K562 (cell line): ENCODE measurements at regions not wholly inside any gene's neighbourhood (a gene's known extent, or its start where the extent isn't known, plus 50 kb on each side); places are given as distances from the start of the nearest gene placed in this dataset.

Experiments
- ATAC-seq: fragments of 200-7000 bp; cut with Tn5 transposase; 3 replicates; pipeline ENCODE4 v1.9.1; 2020; ENCODE audit warnings: moderate library complexity
- BruUV-seq: library from RNA; stranded (reverse); fragments of 400-500 nt; replicated peaks from 2 replicates; lab custom pipeline; 2021; lab: Mats Ljungman, UMichigan
- CTCF ChIA-PET: fragments of 300-600 bp; formaldehyde crosslinking; extraction: SDS; loops from one replicate; lab custom pipeline; 2021; ENCODE audit warnings: low intra/inter-chr PET ratio; lab: Yijun Ruan, JAX
- POLR2A ChIA-PET: fragments of 300-600, 350-650 bp; sonication (Branson Sonifier 250); formaldehyde crosslinking; extraction: SDS; loops from one replicate; lab custom pipeline; 2021; ENCODE audit warnings: antibody characterized with exemption, inconsistent platforms; lab: Yijun Ruan, JAX
- DNase-seq, 4 experiments: peaks; one replicate each; pipeline versions ENCODE4 v3.0.0 to v3.0.0-alpha.2; 2011 to 2018; ENCODE audit warnings: low spot score in 3 of 4, mixed read lengths in 3 of 4; ENCODE audit errors: extremely low read depth in 1 of 4
- FAIRE-seq: peaks from 2 replicates; lab custom pipeline; 2011; peaks lifted over from hg19 to GRCh38; lab: Jason Lieb, UNC
- H2AFZ ChIP-seq: 2 replicates; pipeline ENCODE4 v1.6.0; 2011; ENCODE audit warnings: low read depth, low read length, control low read depth, inconsistent platforms
- H3K27ac ChIP-seq: fragments of 200-600 bp; 3 replicates; pipeline ENCODE4 v1.8.0; 2011; ENCODE audit warnings: low read depth, mild to moderate bottlenecking, control low read depth, inconsistent platforms, low read length, moderate library complexity, mixed read lengths; ENCODE audit errors: extremely low read depth
- H3K27me3 ChIP-seq, 2 experiments: fragments of 300-600 bp in 1 of 2; 2 replicates in 1 of 2; 3 replicates in 1 of 2; pipeline versions ENCODE4 v1.6.0 to v1.8.0; 2011; ENCODE audit warnings: inconsistent platforms in 2 of 2, low read length in 2 of 2, mild to moderate bottlenecking in 1 of 2, mixed read lengths in 1 of 2, moderate library complexity in 1 of 2; ENCODE audit not compliant: control insufficient read depth in 2 of 2, insufficient read depth in 2 of 2
- H3K36me3 ChIP-seq: fragments of 300-600 bp; 3 replicates; pipeline ENCODE4 v1.8.0; 2011; ENCODE audit warnings: mild to moderate bottlenecking, low read length, inconsistent platforms; ENCODE audit not compliant: control insufficient read depth, insufficient read depth
- H3K4me1 ChIP-seq, 2 experiments: fragments of 200-600 bp in 1 of 2; replicated peaks in 1 of 2; 2 replicates in 1 of 2; 3 replicates in 1 of 2; pipeline versions ENCODE4 v1.5.1 to v1.8.0; 2011; ENCODE audit warnings: inconsistent platforms in 2 of 2, low read length in 2 of 2, mild to moderate bottlenecking in 1 of 2, mixed read lengths in 1 of 2, moderate library complexity in 1 of 2; ENCODE audit not compliant: control insufficient read depth in 2 of 2, insufficient read depth in 2 of 2
- H3K4me2 ChIP-seq: 2 replicates; pipeline ENCODE4 v1.6.1; 2011; ENCODE audit warnings: low read length, control low read depth, inconsistent platforms, mixed read lengths; ENCODE audit not compliant: insufficient read depth
- H3K4me3 ChIP-seq: fragments of 200-600 bp; sonication (generic), shearing (Covaris generic); 2 replicates; pipeline ENCODE4 v1.5.1; 2016; ENCODE audit warnings: control low read depth, inconsistent platforms
- H3K79me2 ChIP-seq: fragments of 200-600 bp; 3 replicates; pipeline ENCODE4 v1.8.0; 2011; ENCODE audit warnings: low read length, inconsistent platforms; ENCODE audit not compliant: control insufficient read depth, insufficient read depth
- H3K9ac ChIP-seq, 2 experiments: 2 replicates each; pipeline versions ENCODE4 v1.6.0 to v1.6.1; 2011; ENCODE audit warnings: low read depth in 2 of 2, low read length in 2 of 2, control low read depth in 1 of 2, inconsistent platforms in 1 of 2, mild to moderate bottlenecking in 1 of 2, mixed read lengths in 1 of 2; ENCODE audit not compliant: insufficient read depth in 1 of 2
- H3K9me1 ChIP-seq: one replicate; pipeline ENCODE4 v1.6.0; 2011; ENCODE audit warnings: inconsistent platforms, mild to moderate bottlenecking, low read length, moderate library complexity; ENCODE audit not compliant: control insufficient read depth, insufficient read depth
- H3K9me3 ChIP-seq: replicated peaks from 2 replicates; pipeline ENCODE4 v1.5.1; 2011; ENCODE audit warnings: low read depth, low read length, inconsistent platforms; ENCODE audit not compliant: control insufficient read depth, insufficient read depth
- H4K20me1 ChIP-seq: replicated peaks from 2 replicates; pipeline ENCODE4 v1.6.1; 2011; ENCODE audit warnings: low read length, inconsistent platforms, mixed read lengths; ENCODE audit not compliant: control insufficient read depth, insufficient read depth
- BMI1 ChIP-seq: fragments of 150-350 bp; IDR thresholded peaks from 2 replicates; pipeline ENCODE4 v1.6.1; 2014; ENCODE audit warnings: low read length
- CEBPG ChIP-seq, 3 experiments: fragments of 200-800 bp in 1 of 3; sonication (Bioruptor generic) in 1 of 3; sonication (generic) in 1 of 3; formaldehyde crosslinking in 1 of 3; IDR thresholded peaks in 2 of 3; conservative IDR thresholded peaks in 1 of 3; 2 replicates each; pipeline versions ENCODE4 v1.6.1 to v1.8.0; 2016 to 2022; ENCODE audit warnings: missing compliant biosample characterization in 2 of 3, missing genetic modification characterization in 2 of 3, mild to moderate bottlenecking in 1 of 3, missing genetic modification reagents in 1 of 3
- CHD1 ChIP-seq: fragments of 200-600 bp; sonication (generic); IDR thresholded peaks from one replicate; pipeline ENCODE4 v1.6.1; 2012; ENCODE audit warnings: mild to moderate bottlenecking, moderate library complexity, low read length, inconsistent platforms
- DIDO1 ChIP-seq: fragments of 450-650 bp; IDR thresholded peaks from 2 replicates; pipeline ENCODE4 v1.6.1; 2016; ENCODE audit warnings: low read depth, missing biosample characterization, missing genetic modification characterization
- IFI16 ChIP-seq: fragments of 250-450 bp; sonication (Bioruptor Pico); IDR thresholded peaks from 2 replicates; pipeline ENCODE4 v2.1.2; 2022; ENCODE audit warnings: mild to moderate bottlenecking, inconsistent platforms
- KAT2B ChIP-seq: IDR thresholded peaks from one replicate; pipeline ENCODE4 v1.6.1; 2012; ENCODE audit warnings: low read depth, mild to moderate bottlenecking, control low read depth, inconsistent platforms, low read length, moderate library complexity
- MEIS2 ChIP-seq: fragments of 450-650 bp; IDR thresholded peaks from 2 replicates; pipeline ENCODE4 v1.6.1; 2014; ENCODE audit warnings: mild to moderate bottlenecking; ENCODE audit not compliant: partially characterized antibody
- NCOA2 ChIP-seq, 2 experiments: fragments of 450-650 bp; IDR thresholded peaks; 2 replicates each; pipeline ENCODE4 v1.6.1; 2018; ENCODE audit warnings: mild to moderate bottlenecking in 2 of 2, moderate library complexity in 1 of 2; ENCODE audit not compliant: partially characterized antibody in 2 of 2
- PHF8 ChIP-seq: fragments of 200-600 bp; sonication (generic); IDR thresholded peaks from 2 replicates; pipeline ENCODE4 v1.6.1; 2012; ENCODE audit warnings: mixed run types, mild to moderate bottlenecking, inconsistent platforms, low read length, moderate library complexity, borderline replicate concordance
- PML ChIP-seq: IDR thresholded peaks from 2 replicates; pipeline ENCODE4 v1.6.1; 2012; ENCODE audit warnings: low read length, inconsistent platforms
- RAD21 ChIP-seq, 2 experiments: fragments of 250-450 bp in 1 of 2; fragments of 450-650 bp in 1 of 2; sonication (Bioruptor Pico) in 1 of 2; formaldehyde crosslinking in 1 of 2; IDR thresholded peaks in 1 of 2; conservative IDR thresholded peaks in 1 of 2; 2 replicates each; pipeline versions ENCODE4 v1.4.0 to v1.8.0; 2020 to 2022; ENCODE audit warnings: mild to moderate bottlenecking in 2 of 2, moderate library complexity in 1 of 2
- RBM22 ChIP-seq: fragments of 200-400 bp; formaldehyde crosslinking; IDR thresholded peaks from 2 replicates; pipeline ENCODE4 v1.6.1; 2018; ENCODE audit warnings: low read length, low read depth; ENCODE audit not compliant: poor library complexity, severe bottlenecking
- RBM39 ChIP-seq: fragments of 200-400 bp; formaldehyde crosslinking; optimal IDR thresholded peaks from 2 replicates; pipeline ENCODE3; 2018; ENCODE audit warnings: low read depth, low read length
- SPI1 ChIP-seq: IDR thresholded peaks from 2 replicates; pipeline ENCODE4 v1.6.1; 2011; ENCODE audit warnings: low read depth, low read length, control low read depth, borderline replicate concordance
- SRF ChIP-seq, 2 experiments: fragments of 250-450, 450-650 bp in 1 of 2; sonication (Bioruptor Pico) in 1 of 2; sonication (generic) in 1 of 2; formaldehyde crosslinking; IDR thresholded peaks; 2 replicates each; pipeline versions ENCODE4 v1.5.0 to v1.5.1; 2020 to 2022; ENCODE audit warnings: mild to moderate bottlenecking in 1 of 2, missing genetic modification reagents in 1 of 2
- in situ Hi-C: fragments of 300-500 bp; cut with MboI; formaldehyde crosslinking; loops from 4 replicates; pipeline ENCODE4 v1.15.0; 2018; ENCODE audit warnings: inconsistent platforms, mixed read lengths
- intact Hi-C: fragments of 100-400 bp; cut with micrococcal nuclease; formaldehyde crosslinking; loops from 2 replicates; pipeline ENCODE4 v1.14.2; 2022
- TF ChIP-seq, protein P1 (sequence below): sonication (generic); formaldehyde crosslinking; IDR thresholded peaks from 2 replicates; pipeline ENCODE4 v1.8.0; 2022; ENCODE audit warnings: missing genetic modification reagents, mild to moderate bottlenecking, borderline replicate concordance
- TF ChIP-seq, protein P2 (sequence below): sonication (generic); formaldehyde crosslinking; IDR thresholded peaks from 2 replicates; pipeline ENCODE4 v1.8.0; 2022; ENCODE audit warnings: mild to moderate bottlenecking, missing genetic modification reagents

DNA sequence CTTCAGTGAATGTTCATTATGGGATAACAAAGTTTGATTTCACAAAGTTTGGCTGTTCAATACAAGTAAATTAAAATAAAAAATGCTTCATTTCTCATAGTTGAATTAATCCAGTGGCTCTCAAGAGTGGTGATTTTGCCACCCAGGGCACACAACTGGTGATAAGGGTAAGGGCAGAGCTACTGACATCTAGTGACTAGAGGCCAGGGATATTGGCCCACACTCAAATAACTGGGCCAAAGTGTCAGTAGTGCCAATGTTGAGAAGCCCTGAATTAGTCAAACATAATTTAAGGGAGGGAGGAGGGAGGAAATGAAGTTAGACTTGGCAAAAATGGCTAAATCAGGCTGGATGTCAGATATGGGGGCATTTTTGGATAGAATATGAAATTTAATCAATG, 880.5 kb upstream of the ADGRL4 start:
- H3K4me3 ChIP-seq: no peak overlapping the region
- ATAC-seq (no peak), FAIRE-seq (no peak), DNase-seq (no peak)
- H4K20me1 ChIP-seq: no peaks in the 10 kb centered on the region
- H2AFZ ChIP-seq: no peak overlapping the region
- H3K27ac ChIP-seq: no peak overlapping the region
- in situ Hi-C loops (no loop called here), intact Hi-C loops (no loop called here)
- TF ChIP-seq SRF (CRISPR knock-in tag; IDR thresholded peaks at IDR 0.05) (no peak), BMI1 (no peak), MEIS2 (no peak), IFI16 (CRISPR knock-in tag) (no peak), CEBPG (CRISPR knock-in tag; IDR thresholded peaks at IDR 0.05) (no peak), CEBPG (tag; conservative IDR thresholded peaks at IDR 0.05 in 1 of 2, IDR thresholded peaks at IDR 0.05 in 1 of 2) (no peak), PHF8 (no peak), KAT2B (no peak), CHD1 (no peak), NCOA2 (IDR thresholded peaks at IDR 0.05; ENCODE audit: partially characterized antibody in 2 of 2) (no peak), RBM22 (no peak), DIDO1 (tag) (no peak), SPI1 (no peak), PML (no peak), RBM39 (no peak), RAD21 (CRISPR knock-in tag; conservative IDR thresholded peaks at IDR 0.05 in 1 of 2, IDR thresholded peaks at IDR 0.05 in 1 of 2) (no peak)
- TF ChIP-seq, protein P1, sequence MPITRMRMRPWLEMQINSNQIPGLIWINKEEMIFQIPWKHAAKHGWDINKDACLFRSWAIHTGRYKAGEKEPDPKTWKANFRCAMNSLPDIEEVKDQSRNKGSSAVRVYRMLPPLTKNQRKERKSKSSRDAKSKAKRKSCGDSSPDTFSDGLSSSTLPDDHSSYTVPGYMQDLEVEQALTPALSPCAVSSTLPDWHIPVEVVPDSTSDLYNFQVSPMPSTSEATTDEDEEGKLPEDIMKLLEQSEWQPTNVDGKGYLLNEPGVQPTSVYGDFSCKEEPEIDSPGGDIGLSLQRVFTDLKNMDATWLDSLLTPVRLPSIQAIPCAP (CRISPR knock-in tag): no peak
- TF ChIP-seq, protein P2, sequence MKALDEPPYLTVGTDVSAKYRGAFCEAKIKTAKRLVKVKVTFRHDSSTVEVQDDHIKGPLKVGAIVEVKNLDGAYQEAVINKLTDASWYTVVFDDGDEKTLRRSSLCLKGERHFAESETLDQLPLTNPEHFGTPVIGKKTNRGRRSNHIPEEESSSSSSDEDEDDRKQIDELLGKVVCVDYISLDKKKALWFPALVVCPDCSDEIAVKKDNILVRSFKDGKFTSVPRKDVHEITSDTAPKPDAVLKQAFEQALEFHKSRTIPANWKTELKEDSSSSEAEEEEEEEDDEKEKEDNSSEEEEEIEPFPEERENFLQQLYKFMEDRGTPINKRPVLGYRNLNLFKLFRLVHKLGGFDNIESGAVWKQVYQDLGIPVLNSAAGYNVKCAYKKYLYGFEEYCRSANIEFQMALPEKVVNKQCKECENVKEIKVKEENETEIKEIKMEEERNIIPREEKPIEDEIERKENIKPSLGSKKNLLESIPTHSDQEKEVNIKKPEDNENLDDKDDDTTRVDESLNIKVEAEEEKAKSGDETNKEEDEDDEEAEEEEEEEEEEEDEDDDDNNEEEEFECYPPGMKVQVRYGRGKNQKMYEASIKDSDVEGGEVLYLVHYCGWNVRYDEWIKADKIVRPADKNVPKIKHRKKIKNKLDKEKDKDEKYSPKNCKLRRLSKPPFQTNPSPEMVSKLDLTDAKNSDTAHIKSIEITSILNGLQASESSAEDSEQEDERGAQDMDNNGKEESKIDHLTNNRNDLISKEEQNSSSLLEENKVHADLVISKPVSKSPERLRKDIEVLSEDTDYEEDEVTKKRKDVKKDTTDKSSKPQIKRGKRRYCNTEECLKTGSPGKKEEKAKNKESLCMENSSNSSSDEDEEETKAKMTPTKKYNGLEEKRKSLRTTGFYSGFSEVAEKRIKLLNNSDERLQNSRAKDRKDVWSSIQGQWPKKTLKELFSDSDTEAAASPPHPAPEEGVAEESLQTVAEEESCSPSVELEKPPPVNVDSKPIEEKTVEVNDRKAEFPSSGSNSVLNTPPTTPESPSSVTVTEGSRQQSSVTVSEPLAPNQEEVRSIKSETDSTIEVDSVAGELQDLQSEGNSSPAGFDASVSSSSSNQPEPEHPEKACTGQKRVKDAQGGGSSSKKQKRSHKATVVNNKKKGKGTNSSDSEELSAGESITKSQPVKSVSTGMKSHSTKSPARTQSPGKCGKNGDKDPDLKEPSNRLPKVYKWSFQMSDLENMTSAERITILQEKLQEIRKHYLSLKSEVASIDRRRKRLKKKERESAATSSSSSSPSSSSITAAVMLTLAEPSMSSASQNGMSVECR (CRISPR knock-in tag): no peak
- no peaks in the 10 kb centered on the region for H3K79me2 ChIP-seq
- H3K9ac ChIP-seq: no peak overlapping the region
- H3K4me2 ChIP-seq: no peak overlapping the region
- H3K9me3 ChIP-seq: no peaks in the 10 kb centered on the region
- H3K9me1 ChIP-seq: no peaks in the 10 kb centered on the region
- H3K27me3 ChIP-seq: no peaks in the 10 kb centered on the region
- no peaks in the 10 kb centered on the region for H3K36me3 ChIP-seq
- no TSS peak for BruUV-seq
- POLR2A ChIA-PET: no interaction called here
- CTCF ChIA-PET: no interaction called here
- no peaks in the 10 kb centered on the region for H3K4me1 ChIP-seq
